Stimulated activated CD4-positive, alpha-beta T cell treated with anti-CD3 and anti-CD28 coated beads, Interleukin-15, amount 100 ng/mL, for 48 hours (primary cell): ENCODE measurements at regions not wholly inside any gene's neighbourhood (a gene's known extent, or its start where the extent isn't known, plus 50 kb on each side); places are given as distances from the start of the nearest gene placed in this dataset.

Experiments
- DNase-seq, 2 donors: peaks; one replicate each; pipeline ENCODE4 v3.0.0-alpha.2; 2020; ENCODE audit warnings: low read depth in 2 of 2

DNA sequence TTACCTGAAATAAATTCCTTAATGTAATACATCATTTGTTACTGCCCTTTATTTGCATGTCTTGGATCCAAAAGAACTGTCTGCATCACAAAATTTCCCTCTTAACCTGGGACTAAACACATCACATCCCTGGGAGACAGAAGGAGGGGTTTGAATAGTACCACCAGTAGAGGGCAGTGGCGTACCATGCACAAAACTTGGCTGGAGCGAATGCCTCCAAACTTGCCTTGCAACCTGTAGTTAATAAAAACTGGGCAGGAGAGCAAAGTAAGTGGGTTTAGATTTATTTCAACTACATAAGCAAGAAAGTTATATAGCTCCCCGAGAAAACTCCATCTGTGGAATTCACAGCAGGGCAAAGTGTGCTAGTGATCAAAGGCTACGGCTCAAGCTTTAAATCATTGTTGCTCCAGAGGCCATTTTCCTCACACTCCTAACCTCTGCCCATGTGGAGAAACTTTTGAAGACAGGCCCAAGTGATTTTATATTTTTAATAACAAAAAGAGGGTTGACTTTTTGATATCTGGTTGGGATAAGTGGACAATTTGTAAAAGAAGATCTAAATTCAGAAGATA is 1176.7 kb upstream of the SEL1L start:
- DNase-seq = peak; percentile 10 to 27

DNA sequence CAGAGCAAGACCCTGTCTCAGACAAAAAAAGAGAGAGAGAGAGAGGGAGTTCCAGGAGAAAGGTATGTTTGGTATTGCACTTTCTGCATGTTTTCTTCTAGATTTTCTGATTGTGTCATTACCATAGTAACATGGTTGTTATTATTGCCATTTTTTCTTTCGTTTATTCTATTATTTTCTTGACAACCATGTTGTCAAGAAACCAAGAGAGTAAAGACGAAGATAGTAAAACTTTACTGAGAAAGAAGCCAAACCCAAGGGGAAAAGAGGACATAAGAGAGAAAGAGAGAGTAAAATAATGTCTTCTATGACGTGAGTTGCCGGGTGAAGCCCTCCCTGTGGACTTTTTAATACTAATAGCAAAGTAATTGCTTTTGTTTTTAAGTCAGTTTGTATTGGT is 1186.0 kb upstream of the SEL1L start:
- no peak for DNase-seq

DNA sequence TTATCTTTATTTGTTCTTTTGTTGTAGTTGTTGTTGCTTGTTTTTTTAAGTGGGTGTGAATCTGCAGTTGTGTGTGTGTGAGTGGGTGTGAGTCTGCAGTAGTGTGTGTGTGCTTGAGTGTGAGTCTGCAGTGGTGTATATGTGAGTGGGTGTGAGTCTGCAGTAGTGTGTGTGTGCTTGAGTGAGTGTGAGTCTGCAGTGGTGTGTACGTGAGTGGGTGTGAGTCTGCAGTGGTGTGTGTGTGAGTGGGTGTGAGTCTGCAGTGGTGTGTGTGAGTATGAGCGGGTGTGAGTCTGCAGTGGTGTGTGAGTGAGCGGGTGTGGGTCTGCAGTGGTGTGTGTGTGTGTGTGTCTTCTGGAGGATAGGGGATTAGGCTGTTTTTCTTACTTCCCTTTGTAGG is 1186.8 kb upstream of the SEL1L start:
- DNase-seq = no peak

DNA sequence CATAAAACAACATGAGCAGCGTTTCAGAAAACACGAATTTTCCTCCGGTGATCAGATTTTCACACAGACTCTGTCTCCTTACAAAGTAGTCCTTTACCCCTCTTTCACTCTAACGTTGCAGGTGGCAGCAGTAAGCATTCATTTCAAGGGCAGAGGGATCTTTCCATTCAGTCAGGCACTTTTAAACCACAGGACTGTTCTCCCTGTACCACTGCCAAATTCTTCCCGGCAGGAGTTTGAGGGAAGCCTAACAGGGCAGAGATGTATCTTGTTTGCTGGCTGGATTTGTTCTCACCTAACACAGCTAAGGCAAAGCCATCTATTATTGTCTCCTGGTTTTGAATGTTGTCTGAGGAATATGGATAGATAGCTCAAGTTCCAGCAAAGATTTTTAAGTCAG is 1187.3 kb upstream of the SEL1L start:
- DNase-seq = no peak

DNA sequence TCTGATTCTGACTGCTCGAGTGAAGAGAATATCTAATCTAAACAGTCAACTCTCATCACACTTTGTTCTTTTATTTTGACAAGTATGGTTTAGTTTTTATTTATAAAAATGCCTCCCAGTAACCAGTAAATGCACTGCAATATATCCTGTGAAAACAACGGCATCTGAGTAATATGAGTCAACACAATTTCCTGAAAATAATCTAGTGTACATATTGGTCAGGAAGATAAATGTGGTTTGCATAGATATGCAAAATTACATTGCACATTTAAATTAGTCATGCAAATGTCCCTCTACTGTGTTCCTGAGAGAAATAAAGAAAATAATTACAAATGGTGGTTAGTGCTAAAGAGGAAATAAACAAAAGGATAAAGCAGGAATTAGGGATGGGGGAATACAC is 1190.7 kb upstream of the SEL1L start:
- no peak for DNase-seq

DNA sequence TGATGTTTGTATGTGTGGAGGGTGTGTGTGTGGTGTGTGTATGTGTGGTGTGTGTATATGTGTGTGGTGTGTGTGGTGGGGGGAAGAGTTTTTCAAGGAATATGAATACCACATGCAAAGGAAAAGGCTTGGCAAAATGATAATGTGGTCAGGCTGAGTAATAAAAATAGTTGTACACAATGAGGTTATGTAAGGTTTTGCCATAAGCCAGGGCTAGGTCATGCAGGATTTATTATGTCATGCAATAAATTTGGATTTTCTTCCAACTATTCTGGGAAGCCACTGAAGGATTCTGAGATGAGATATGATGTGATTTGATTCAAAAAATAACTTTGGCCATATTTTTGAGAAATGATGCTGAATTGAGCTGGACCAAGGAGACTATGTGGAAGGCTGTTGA is 1191.6 kb upstream of the SEL1L start:
- DNase-seq = no peak

DNA sequence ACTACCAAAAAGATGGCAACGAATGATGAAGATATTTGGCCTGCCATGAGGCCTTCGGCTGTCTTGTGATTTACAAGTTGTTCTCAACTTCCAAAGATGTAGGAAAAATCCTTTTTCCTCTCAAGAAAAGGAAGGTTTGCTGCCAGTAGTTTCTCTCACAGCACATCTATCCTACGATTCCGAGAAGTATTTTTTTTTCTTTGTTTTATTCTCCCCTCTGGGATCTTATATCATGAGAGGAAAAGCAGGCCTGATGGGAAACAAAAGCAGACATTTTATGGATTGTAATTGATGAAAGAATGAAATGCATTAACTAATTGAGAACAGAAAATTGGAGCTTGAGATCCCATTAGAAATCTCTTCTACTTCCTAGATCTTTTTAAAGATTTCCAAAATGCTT is 1197.9 kb upstream of the SEL1L start:
- DNase-seq = no peak

DNA sequence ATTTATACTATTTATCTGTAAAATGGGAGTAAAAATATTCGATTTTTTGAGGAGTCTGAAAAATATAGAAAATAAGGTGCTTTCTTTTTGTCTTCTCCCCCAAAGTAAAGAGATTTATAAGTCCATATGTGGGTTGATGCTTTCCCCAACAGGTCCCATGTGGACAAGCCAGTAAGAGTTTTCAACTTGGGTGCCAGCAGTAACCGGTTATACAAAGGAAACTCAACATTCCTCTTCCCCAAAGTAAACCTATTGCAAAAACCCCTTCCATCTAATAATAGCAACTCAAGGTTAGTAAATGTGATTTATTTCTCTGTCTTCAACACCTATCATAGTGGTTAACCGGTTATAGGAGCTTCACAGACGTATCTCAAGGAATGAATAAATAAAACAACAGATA is 1206.9 kb upstream of the SEL1L start:
- no peak for DNase-seq

DNA sequence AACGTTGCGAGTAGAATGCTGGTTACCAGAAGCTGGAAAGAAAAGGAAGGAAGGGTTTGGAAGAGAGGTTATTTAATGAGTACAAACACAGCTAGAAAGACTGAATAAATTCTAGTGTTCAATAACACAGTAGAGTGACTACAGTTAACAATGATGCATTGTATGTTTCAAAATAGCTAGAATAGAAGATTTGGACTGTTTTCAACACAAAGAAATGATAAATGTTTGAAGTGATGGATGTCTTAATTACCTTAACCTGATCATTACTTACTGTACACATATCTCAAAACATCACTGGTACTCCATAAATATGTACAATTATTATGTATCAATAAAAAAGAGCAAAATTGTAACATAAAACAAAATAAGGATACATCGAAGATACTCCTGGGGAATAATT is 1221.8 kb upstream of the SEL1L start:
- no peak for DNase-seq

DNA sequence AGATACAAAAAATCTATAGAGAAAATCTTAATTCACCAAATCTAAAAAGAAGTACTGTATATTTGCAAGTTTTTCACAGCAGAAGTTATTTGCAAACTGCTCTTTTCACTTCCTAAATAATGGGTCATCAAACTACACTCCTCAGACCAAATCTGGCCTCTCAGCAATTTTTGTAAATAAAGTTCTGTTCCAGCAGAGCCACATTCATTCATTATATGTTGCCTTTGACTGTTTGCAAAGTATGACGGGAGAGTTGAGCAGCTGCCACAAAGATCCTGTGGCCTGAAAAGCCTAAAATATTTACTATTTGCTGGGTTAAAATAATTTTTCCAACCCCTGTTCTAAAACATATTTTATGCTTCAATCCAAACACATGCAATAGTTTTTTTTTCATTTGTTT is 1222.3 kb upstream of the SEL1L start:
- no peak for DNase-seq

DNA sequence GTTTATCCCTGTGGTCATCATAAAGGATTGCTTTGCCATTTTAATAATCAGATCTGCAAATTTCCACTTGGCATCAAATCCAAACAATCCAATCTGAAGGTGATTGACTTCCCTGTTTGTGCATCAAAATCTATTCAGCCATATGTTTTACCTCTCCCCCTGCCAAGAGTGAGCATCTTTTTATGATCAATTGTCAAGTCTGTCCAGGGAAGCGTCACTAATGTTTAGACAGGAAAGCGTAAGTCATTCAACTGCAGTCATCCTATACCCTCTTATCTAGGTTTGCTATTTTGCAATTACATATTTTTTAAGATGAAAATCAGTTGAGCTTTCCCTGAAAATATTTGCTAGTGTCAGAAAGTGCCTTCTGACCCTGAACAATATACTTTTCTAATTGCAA is 1224.1 kb upstream of the SEL1L start:
- no peak for DNase-seq

DNA sequence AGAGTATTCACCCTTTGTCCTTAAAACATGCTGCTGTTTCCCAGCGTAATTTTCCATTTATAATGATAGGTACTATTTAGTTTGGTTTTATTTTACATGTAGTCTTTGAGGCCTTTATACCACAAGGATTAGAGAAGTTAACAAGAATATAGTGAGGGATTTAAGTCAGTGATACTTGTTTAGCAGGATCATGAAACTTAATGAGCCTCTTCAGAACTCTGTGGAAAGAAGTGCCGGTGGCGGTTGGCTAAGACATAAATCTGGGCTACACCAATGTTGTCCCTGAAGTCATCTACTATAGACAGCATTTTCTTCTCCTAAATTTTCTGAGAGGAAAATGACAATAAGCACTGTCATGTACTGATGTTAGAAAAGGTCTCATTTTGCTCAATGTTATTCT is 1226.0 kb upstream of the SEL1L start:
- DNase-seq = no peak

DNA sequence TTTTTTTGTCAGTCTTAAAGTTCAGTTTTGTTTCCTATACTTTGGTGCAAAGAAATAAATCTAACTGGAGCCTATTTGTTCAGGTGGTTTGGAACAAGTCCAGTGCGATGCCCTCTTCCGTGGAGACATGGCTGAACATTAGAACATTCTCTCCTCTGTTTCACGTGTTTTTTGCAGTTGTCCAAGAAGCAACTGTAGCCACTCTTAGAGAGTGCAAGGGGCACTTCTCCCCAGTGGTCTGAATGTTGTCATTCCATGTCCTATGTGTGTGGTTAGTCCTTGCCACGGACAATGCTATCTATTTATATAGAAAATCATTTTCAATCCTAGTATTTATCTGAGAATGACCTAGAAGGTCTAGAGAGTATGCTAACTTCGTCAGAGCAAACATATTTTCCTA is 1232.5 kb upstream of the SEL1L start:
- no peak for DNase-seq

DNA sequence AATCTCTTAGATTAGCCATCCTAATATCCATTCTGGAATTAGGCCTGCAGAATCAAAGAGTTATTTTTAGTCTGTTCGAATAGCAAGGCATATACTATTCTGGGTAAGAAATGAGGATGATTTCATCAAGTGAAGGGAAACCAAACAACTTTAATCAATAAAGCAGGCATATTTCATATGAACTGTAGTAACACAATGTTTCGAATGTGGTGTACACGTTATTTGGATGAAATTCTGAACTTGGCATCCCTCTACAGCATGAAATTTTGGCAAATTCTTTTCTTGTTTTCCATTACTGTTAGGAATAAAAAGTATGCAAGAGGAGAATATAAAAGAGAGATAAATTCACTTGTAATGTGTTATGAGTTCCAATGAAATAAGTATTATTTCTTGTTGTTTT is 1233.3 kb upstream of the SEL1L start:
- DNase-seq = no peak

DNA sequence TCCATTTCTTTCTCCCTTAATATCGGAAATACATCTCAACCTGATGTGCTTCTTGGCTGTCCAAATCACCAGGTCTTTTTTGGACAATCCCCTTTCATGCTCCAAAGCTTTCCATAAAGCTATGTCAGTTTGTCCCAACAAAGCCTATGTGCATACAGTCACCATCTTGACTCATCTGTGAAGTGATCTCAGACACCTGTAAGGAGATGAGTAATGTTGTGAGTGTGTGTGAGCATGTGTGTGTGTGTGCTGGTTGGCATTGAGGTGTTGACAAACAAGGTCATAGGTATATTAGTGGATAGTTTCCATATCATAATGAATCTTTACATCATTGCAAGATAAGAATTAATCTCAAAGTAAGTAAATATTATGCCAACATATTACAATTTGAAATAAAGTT is 1243.3 kb upstream of the SEL1L start:
- no peak for DNase-seq

DNA sequence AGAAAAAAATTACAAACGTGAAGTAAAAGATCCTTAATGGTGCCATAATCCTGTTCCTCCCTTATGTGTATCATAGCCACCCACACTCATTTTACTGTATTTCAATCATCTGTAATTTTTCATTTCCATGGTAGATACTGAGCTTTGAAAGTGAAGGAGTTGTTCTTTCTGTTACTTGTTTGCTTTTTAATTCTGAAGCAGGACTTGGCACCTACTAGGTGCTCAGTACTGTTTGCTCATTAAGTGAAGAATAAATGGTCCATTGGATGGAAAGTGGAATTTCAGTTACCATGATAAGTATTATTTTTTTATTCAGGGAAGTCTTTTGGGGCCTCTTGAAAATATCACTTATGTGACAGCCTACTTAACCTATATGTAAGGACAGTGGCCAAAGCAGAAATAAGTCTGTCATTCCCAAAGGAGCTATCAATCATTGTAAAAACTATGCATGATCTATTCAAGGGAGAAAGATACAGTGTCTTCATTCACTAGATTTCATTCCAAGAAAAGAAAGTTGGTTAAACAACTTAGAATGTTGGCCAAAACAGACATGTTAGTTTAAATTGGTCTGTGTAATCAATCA is 1244.4 kb upstream of the SEL1L start:
- no peak for DNase-seq

DNA sequence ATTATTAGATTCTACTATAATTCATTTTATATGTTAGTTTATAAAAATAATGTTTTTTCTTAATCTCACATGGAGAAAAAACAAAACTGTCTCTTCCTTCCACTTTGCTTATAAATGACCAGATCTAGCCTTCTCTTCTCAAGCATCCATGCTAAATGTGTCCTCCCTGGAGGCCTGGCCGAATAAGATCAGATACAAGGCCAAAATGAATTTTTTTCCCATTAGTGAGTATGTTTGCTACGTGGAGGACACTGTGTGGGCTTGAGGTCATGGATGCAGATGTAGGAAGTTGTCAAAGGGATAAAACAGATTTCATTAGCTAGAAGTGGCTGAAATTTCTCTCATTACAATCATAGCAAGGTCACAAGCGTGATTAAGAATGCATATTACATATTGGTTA is 1244.9 kb upstream of the SEL1L start:
- no peak for DNase-seq

DNA sequence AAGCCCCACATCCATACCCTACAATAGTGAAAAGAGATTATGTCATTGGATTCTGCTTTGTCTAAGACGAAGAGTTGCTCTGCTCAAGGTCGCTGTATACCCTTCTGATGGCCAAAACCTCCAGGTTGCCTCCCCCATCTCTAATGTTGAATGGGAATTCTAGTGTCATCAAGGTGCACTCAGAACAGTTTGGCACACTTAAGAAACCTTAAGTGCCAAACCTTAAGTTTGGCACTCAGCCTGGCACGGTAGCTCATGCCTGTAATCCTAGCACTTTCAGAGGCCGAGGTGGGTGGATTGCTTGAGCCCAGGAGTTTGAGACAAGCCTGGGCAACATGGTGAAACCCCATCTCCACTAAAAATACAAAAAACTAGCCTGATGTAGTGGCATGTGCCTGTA is 1245.6 kb upstream of the SEL1L start:
- no peak for DNase-seq

DNA sequence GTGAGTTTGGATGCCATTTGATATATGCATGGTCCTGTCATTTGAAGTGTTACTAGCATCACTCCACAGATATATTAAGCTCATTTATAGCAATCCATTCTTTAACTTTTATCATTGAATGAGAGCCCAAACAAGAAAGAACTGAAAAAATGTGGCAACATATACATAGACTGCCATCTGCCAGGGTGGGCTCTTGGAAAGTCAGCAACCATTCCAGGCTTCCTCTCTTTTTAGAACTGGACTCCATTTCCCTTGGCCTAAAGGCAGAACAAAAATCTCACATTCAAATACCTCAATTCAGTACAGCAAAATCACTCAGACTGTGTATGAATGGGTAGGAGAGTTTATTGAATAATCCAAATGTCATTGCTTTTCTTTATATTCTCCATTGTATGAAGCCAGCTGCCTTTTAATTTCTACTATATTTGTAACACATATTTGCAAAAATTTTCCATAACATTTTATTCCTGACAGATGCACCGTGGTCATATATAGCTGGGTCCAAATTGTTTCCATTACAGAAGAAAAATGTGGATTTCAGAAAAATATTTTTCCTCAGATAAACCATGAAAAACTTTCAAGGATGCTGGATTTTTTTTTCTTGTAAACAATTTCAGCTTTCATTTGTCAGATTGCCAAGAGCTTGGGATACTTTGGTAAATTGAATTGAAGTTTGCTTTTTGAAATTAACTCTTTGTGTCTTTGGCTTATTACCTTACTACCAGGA is 1252.3 kb upstream of the SEL1L start:
- DNase-seq = no peak

DNA sequence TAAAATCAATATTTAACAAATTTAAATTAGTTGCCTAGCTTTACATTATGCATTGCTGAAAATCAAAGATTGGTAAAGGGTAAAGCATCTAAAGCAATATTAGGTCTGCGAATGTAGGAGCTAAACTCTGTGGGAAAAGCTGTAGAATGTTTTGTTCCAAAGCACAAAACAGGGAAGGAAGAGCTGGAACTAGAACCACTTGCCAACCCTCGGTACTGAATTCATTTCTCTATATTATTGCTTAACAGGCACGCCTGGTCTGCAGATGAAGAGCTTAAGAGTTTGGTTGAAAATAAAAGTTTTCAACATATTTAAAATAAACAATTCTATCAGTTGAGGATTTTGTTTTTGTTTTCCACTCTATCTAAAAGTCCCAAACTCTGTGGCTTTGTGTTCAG is 1252.8 kb upstream of the SEL1L start:
- DNase-seq = no peak

DNA sequence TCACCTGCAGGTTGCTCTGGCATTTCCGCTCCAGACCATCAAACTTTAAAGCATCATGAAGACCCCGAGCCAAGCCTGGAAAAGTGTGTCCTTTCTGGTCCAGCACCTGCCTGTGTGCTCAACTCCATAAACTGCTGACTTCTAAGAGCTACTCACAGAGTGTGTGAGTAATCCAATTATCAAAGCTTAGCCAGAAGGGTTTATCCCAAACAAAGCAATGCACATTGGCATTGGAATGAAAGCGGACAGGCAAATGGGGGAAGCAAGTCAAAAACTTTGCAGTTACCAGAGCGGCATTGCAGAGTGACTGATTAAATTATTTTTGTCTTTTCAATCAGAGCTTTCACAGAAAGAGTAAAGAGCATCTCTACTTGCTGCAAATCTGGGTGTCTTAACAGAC is 1262.4 kb upstream of the SEL1L start:
- DNase-seq = no peak

DNA sequence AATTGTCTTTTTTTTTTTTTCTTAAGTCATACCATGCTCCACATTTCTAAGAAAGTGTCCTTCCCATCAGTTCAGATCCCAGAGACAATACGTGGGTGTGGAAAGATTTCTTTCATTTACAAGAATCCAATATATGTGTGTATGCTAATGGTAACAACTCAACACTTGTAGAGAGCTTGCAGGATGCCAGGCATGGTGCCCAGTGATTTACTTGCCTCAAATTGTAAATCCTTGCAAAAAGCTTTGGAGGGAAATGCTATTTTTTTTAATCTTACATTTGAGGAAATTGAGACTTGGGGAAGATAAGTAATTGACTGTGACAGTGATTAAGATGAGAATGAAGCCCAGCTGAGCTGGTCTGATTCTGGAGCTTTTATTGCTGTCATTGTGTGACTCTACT is 1264.6 kb upstream of the SEL1L start:
- DNase-seq = no peak

DNA sequence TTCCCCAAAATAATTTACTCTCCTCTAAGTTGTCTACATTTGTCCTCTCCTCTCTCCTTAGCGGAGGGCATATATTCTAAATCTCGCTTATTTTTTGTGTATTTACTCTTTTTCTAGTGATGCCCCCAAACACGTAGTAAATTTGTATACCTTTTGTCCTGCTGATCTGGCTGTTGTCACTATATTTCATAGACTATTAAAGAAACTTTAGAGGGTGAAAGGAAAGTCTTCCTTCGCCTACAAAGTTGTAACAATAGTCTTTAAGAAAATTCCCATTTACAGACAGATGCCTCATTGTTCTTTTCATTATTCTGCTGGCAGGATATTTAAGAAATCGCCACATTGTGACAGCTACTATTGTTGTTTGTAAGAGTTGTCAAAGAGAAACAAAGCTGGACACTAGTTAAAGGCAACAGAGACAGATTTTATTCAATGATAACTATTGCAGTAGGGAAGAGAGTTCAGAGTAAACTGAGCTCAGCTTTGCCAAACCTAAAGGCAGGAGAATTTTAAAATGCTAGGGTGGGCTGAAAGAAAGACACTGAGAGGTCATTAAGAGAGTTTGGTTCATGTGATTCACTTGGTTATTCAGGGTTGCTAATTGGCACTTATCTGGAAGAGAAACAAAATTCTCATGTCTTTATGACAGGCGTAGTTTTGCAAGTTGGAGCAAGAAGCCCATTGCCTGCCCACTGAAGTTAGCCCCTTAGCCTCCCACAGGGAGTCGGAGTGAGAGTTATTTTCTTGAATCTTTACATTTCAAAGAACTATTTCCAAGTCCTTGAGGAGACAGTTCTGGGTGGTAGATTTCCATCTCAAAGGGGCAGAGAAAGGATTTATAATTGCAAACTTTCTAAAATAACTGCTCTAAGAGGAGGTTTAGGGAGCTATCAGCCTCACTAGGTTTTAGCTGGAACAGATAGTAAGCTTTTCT is 1272.5 kb upstream of the SEL1L start:
- no peak for DNase-seq
